Lower lobe of right lung (tissue), 2 donors: ENCODE measurements at regions not wholly inside any gene's neighbourhood (a gene's known extent, or its start where the extent isn't known, plus 50 kb on each side); places are given as distances from the start of the nearest gene placed in this dataset.

Experiments used
- ATAC-seq, 2 donors: fragments of 200-7000 bp; cut with Tn5 transposase; one replicate each; pipeline ENCODE4 v1.9.1; 2020 to 2022; ENCODE audit warnings: mild to moderate bottlenecking in 2 of 2, moderate library complexity in 2 of 2
- DNase-seq: peaks from one replicate; pipeline ENCODE4 v3.0.0-alpha.2; 2020
- H3K27ac ChIP-seq: fragments of 200-600 bp; one replicate; pipeline ENCODE4 v1.8.0; 2022
- H3K27me3 ChIP-seq: fragments of 200-600 bp; one replicate; pipeline ENCODE4 v1.8.0; 2022; ENCODE audit warnings: low read depth
- H3K36me3 ChIP-seq: fragments of 200-600 bp; one replicate; pipeline ENCODE4 v1.8.0; 2022; ENCODE audit warnings: mild to moderate bottlenecking
- H3K4me1 ChIP-seq: fragments of 200-600 bp; one replicate; pipeline ENCODE4 v1.8.0; 2022
- H3K4me3 ChIP-seq: fragments of 200-600 bp; one replicate; pipeline ENCODE4 v1.8.0; 2022; ENCODE audit warnings: mild to moderate bottlenecking
- H3K9me3 ChIP-seq: fragments of 200-600 bp; one replicate; pipeline ENCODE4 v1.8.0; 2022
- intact Hi-C: fragments of 100-400 bp; cut with DNase I; formaldehyde crosslinking; loops from one replicate; pipeline ENCODE4 v1.11.0; 2022
- TF ChIP-seq, protein P1 (sequence below): fragments of 200-600 bp; IDR thresholded peaks from one replicate; pipeline ENCODE4 v1.8.0; 2022; ENCODE audit warnings: antibody characterized with exemption, mild to moderate bottlenecking
- donor health status: DM: no; HTN: yes; CAD: no; lungs with severe emphysema.

DNA sequence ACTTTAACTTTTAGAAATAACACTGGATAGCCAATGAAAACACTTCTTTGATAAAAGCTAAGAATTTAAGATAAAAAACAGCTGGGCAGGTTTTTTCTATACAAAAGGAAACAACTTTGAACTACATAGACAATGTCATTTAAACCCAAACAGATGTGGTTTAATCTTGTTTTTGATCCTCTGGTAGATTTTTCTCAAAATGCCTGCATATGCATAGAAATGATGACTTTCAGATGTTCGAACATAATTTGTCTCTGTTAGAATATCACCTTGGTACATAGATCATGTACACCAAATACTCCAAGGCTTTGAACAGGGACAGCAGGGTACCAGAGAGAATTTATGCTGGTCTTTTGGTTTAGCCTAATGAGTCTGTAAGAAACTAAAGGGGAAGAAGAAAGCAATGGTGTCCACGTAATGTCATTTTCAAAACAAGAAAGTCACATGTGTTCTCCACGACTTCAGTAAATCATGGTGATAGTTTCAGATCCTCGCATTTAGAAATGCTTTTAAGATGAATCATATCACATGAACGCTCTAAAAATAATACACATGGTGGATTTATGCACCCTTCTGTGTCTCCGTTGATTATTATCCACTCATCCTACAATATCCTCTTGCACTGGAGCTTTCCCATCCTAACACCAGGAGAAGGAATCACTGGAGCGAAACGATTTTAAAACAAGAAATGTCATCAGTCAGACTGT, 160.1 kb upstream of the PDZRN3 start:
- intact Hi-C loops = no loop called here
- no peaks in the 10 kb centered on the region for H3K36me3 ChIP-seq
- no peak for DNase-seq
- H3K9me3 ChIP-seq = no peaks in the 10 kb centered on the region
- no peak for ATAC-seq
- TF ChIP-seq, protein P1, sequence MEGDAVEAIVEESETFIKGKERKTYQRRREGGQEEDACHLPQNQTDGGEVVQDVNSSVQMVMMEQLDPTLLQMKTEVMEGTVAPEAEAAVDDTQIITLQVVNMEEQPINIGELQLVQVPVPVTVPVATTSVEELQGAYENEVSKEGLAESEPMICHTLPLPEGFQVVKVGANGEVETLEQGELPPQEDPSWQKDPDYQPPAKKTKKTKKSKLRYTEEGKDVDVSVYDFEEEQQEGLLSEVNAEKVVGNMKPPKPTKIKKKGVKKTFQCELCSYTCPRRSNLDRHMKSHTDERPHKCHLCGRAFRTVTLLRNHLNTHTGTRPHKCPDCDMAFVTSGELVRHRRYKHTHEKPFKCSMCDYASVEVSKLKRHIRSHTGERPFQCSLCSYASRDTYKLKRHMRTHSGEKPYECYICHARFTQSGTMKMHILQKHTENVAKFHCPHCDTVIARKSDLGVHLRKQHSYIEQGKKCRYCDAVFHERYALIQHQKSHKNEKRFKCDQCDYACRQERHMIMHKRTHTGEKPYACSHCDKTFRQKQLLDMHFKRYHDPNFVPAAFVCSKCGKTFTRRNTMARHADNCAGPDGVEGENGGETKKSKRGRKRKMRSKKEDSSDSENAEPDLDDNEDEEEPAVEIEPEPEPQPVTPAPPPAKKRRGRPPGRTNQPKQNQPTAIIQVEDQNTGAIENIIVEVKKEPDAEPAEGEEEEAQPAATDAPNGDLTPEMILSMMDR = no peak
- H3K4me1 ChIP-seq = no peaks in the 10 kb centered on the region
- no peak overlapping the region for H3K27ac ChIP-seq
- H3K27me3 ChIP-seq = no peaks in the 10 kb centered on the region
- H3K4me3 ChIP-seq = no peak overlapping the region

DNA sequence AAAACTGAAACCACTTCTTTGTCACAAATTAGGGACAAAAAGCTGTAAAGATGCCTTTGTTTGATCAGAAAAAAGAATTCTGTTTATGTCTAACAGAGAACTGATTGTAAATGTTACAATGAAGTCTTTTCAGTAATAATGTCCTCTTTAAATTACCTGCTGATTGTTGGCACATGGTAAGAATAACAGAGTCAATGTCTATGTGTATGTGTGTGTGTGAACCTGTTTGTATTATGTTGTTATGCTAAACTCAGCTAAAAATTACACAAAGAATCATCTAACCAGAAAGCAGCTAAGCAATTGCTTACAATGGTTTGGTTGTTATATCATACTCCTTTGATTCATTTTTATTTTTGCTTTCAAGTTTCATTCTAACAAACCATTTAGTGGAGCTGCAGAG, 159.1 kb upstream of the PDZRN3 start:
- TF ChIP-seq, protein P1 = no peak

DNA sequence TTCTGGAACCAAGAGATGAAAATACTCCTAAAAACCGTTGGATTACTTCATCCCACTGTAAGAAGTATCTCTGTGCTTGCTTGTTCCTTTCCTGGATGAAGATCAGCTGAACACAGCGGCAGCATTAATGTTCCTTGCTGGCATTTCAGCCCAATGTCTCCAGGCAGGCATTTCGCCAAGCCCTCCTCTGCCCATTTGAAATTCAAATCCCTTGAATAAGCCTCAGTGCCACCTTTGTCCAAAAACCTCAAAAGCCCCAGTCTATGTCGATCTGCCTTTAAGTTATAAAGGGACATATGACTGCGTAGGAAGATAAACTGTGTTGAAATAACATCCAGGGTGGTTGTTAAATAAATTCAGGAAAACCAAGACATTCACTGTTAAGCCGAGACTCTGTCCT, 156.8 kb upstream of the PDZRN3 start:
- Histone ChIP-seq H3K9me3 (no peaks in the 10 kb centered on the region), H3K27ac (no peak overlapping the region), H3K4me1 (no peaks in the 10 kb centered on the region), H3K36me3 (no peaks in the 10 kb centered on the region), H3K27me3 (no peaks in the 10 kb centered on the region), H3K4me3 (no peak overlapping the region)
- ATAC-seq = no peak
- intact Hi-C loops = no loop called here
- TF ChIP-seq, protein P1 = no peak
- DNase-seq = no peak

More for the DNA sequence above, 159.1 kb upstream of the PDZRN3 start:
- intact Hi-C loops = no loop called here
- Histone ChIP-seq H3K27me3 (no peaks in the 10 kb centered on the region), H3K36me3 (no peaks in the 10 kb centered on the region), H3K9me3 (no peaks in the 10 kb centered on the region), H3K4me3 (no peak overlapping the region), H3K4me1 (no peaks in the 10 kb centered on the region), H3K27ac (no peak overlapping the region)
- DNase-seq (no peak), ATAC-seq (no peak)

DNA sequence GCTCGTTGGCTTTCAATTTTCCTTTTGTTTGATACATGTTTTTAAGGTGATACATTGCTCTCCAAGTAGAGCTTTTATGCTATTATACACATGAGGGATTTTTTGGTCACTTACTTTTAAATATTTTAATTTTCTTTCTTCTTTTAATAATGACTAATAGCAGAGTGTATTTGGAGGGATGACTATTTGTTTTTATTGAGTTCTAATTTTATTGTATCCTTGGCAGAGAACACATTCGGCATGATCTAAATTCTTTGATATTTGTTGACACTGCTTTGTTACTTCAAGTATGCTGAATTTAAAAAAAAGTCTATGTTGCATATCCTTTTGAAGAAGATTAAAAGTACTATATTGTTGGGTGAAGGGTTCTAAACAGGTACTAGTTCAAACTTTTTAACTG, 149.9 kb upstream of the PDZRN3 start:
- intact Hi-C loops = no loop called here
- Histone ChIP-seq H3K4me3 (no peak overlapping the region), H3K36me3 (no peaks in the 10 kb centered on the region), H3K9me3 (peaks cover 5% of the 10 kb centered on the region), H3K27ac (no peak overlapping the region), H3K27me3 (no peaks in the 10 kb centered on the region), H3K4me1 (no peaks in the 10 kb centered on the region)
- DNase-seq (no peak), ATAC-seq (no peak)
- TF ChIP-seq, protein P1 = no peak

DNA sequence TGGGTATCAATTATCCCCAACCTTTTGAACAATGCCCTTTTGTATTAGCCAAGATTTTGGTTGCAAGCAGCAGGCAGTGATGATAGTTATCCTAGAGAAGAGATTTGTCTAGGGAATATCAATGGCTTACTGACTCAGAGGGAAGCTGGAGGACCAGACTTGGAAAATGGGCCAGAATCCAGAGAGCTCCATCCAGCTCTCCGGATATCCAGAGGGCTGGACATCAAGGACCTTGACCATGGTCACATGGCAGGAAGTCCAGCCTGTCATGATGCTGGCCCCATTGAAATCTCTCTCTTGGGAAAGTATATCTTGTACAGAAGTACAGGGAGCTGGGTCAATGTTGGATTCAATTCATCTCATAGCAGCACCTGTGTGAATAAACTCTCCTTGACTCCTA, 148.5 kb upstream of the PDZRN3 start:
- intact Hi-C loops = no loop called here
- H3K4me1 ChIP-seq = no peaks in the 10 kb centered on the region
- TF ChIP-seq, protein P1 = no peak
- H3K36me3 ChIP-seq = no peaks in the 10 kb centered on the region
- no peaks in the 10 kb centered on the region for H3K27me3 ChIP-seq
- ATAC-seq (no peak), DNase-seq (no peak)
- peaks cover 5% of the 10 kb centered on the region for H3K9me3 ChIP-seq
- H3K27ac ChIP-seq = no peak overlapping the region
- no peak overlapping the region for H3K4me3 ChIP-seq
